ENCODE measurements at regions not wholly inside any gene's neighbourhood (a gene's known extent, or its start where the extent isn't known, plus 50 kb on each side); places are given as distances from the start of the nearest gene placed in this dataset.
"Not testable (repeated sequence)": the region's sequence is repeated elsewhere in the genome, so short reads cannot be mapped to it uniquely, and the experiment has no call there.

DNA sequence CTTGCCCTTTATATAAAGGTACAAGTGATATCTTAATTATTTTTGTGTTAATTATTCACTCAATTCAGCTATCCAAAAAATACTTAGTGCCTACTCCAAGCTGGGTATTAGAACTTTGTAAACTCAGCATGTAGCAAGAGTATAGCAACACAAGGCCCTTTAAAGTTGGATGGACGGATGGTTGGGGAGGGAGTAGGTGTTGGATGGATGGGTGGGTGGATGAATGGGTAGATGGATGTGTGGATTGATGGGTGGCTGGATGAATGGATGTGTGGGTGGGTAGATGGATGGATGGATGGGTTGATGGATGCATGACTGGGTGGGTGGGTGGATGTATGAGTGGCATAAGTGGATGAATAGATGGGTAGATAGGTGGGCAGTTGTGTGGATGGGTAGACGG is 211.5 kb downstream of the BANP start:
- not testable (repeated sequence) for H3K27me3 ChIP-seq (replicated peaks; ENCODE audit: control insufficient read depth, insufficient read depth, low read length, poor library complexity, severe bottlenecking); H3K9me3 ChIP-seq (ENCODE audit: control insufficient read depth, low read length); DNase-seq; H3K4me1 ChIP-seq (ENCODE audit: control insufficient read depth, insufficient read depth, low read length, poor library complexity, severe bottlenecking); H3K36me3 ChIP-seq (ENCODE audit: control insufficient read depth, insufficient read depth, low read length); H3K27ac ChIP-seq (ENCODE audit: insufficient read depth, low read length, poor library complexity, severe bottlenecking); H3K4me3 ChIP-seq (ENCODE audit: insufficient read depth, low read depth, low read length, poor library complexity, severe bottlenecking)

GRCh38 chr16:88164196-88165039 is 213.2 kb downstream of the BANP start:
- DNase-seq; H3K4me1 ChIP-seq (ENCODE audit: control insufficient read depth, insufficient read depth, low read length, poor library complexity, severe bottlenecking); H3K27me3 ChIP-seq (replicated peaks; ENCODE audit: control insufficient read depth, insufficient read depth, low read length, poor library complexity, severe bottlenecking); H3K27ac ChIP-seq (ENCODE audit: insufficient read depth, low read length, poor library complexity, severe bottlenecking); H3K4me3 ChIP-seq (ENCODE audit: insufficient read depth, low read depth, low read length, poor library complexity, severe bottlenecking); H3K36me3 ChIP-seq (ENCODE audit: control insufficient read depth, insufficient read depth, low read length); H3K9me3 ChIP-seq (ENCODE audit: control insufficient read depth, low read length): not testable (repeated sequence)

DNA sequence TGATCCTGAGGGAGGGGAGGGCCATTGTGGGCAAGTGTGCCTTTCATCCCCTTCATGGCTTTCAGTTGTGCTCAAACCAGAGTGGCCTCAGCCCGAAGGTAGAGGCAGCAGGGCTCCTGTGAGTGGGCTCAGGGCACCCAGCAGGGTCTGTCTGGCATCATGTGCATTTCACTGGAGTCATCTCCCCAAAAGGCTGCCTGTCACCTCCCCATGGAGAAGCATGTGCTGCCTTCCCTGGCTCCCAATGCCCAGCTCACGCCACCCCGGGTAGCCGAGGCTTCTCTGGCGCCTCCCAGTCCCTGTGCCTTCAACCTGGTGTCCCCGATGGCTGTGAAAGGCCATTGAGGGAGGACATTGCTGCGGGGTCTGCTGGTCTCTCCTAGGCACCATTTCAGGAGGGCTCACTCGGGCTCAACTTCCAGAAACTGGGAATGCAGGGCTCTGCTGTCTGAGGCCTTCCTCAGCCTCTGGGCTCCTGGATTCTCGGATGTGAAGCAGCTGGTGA is 213.9 kb downstream of the BANP start:
- not testable (repeated sequence) for H3K4me1 ChIP-seq (ENCODE audit: control insufficient read depth, insufficient read depth, low read length, poor library complexity, severe bottlenecking); H3K4me3 ChIP-seq (ENCODE audit: insufficient read depth, low read depth, low read length, poor library complexity, severe bottlenecking); H3K27me3 ChIP-seq (replicated peaks; ENCODE audit: control insufficient read depth, insufficient read depth, low read length, poor library complexity, severe bottlenecking); DNase-seq; H3K36me3 ChIP-seq (ENCODE audit: control insufficient read depth, insufficient read depth, low read length); H3K27ac ChIP-seq (ENCODE audit: insufficient read depth, low read length, poor library complexity, severe bottlenecking); H3K9me3 ChIP-seq (ENCODE audit: control insufficient read depth, low read length)

DNA sequence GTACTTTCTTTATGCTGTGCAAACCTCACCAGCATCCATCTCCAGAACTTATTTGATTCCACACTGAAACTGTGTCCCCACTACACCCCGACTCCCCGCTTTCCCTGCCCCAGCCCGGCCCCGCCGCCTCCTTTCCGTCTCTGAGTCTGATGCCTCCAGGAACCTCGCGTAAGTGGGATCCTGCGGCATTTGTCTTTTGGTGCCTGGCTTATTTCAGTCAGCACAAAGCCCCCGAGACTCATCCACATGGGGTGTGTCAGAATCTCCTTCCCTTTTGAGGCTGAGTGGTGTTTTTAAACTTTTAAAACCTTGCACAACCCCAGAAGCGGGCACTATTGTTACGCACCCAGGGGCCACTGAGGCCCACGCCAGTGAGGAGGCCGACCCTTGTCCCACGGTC is 214.4 kb downstream of the BANP start:
- H3K4me1 ChIP-seq (ENCODE audit: control insufficient read depth, insufficient read depth, low read length, poor library complexity, severe bottlenecking); H3K27ac ChIP-seq (ENCODE audit: insufficient read depth, low read length, poor library complexity, severe bottlenecking); H3K27me3 ChIP-seq (replicated peaks; ENCODE audit: control insufficient read depth, insufficient read depth, low read length, poor library complexity, severe bottlenecking); H3K4me3 ChIP-seq (ENCODE audit: insufficient read depth, low read depth, low read length, poor library complexity, severe bottlenecking); H3K36me3 ChIP-seq (ENCODE audit: control insufficient read depth, insufficient read depth, low read length); DNase-seq; H3K9me3 ChIP-seq (ENCODE audit: control insufficient read depth, low read length): not testable (repeated sequence)

DNA sequence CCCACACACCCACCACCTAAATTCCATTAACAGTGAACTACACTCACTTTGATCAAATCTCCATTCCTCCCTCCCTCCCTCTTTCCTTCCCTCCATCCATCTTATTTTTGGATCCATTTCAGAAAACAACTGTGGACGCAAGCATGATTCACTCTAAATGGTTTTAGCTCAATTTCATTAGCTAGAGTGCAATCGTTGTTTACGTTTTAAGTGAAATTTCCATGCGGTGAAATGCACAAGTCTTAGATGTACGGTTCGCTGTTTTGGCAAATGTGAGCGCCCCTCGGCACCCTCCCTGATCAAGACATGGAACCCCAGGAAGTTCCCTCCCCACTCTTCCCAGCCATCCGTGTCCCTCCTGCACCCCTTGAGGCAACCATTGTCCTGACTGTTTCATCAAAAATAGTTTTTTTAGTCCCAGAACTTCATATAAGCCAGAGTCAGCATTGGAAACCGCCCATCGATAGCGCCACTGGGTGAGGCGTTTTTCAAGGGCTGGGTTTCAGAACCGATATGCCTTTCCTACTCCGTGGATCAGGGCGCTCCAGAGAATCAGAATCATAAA is 215.1 kb downstream of the BANP start:
- H3K9me3 ChIP-seq (ENCODE audit: control insufficient read depth, low read length); DNase-seq; H3K27ac ChIP-seq (ENCODE audit: insufficient read depth, low read length, poor library complexity, severe bottlenecking); H3K4me1 ChIP-seq (ENCODE audit: control insufficient read depth, insufficient read depth, low read length, poor library complexity, severe bottlenecking); H3K36me3 ChIP-seq (ENCODE audit: control insufficient read depth, insufficient read depth, low read length); H3K4me3 ChIP-seq (ENCODE audit: insufficient read depth, low read depth, low read length, poor library complexity, severe bottlenecking); H3K27me3 ChIP-seq (replicated peaks; ENCODE audit: control insufficient read depth, insufficient read depth, low read length, poor library complexity, severe bottlenecking): not testable (repeated sequence)

DNA sequence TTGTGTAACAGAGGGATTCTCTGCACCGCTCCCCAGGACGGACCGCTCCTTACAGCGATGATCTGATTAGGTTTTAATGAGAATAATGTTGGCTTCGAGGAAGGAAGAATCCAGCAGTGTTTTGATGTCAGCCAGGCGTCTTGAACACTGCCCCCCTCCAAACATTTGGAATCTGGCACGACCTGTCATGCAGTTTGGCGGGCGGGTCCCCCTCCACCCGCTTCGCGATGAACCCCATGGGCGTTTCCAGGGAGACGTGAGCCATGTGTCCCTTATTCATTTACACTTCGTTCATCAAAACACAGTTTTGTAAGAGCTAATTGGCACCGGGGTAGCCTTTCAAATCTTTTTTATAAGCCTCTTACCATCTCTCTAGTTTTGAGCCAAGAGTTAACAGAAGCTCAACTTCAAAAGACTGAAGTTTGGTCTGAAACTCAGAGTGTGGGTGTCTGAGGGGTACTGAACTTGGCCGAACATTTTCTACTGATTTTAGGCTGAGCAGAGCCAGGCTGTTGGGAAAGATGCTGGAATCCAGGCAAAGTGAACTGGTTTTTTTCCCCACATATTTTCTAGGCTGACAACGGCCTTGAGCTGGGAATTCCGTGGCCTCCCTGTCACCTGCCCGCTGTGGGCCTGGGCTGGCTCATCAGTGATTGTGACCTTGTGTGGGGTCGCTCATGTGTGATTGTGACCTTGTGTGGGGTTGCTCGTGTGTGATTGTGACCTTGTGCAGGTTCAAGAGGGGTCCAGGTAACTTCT is 214.8 kb upstream of the ZNF469 start:
- not testable (repeated sequence) for H3K27ac ChIP-seq (ENCODE audit: insufficient read depth, low read length, poor library complexity, severe bottlenecking); H3K4me3 ChIP-seq (ENCODE audit: insufficient read depth, low read depth, low read length, poor library complexity, severe bottlenecking); H3K27me3 ChIP-seq (replicated peaks; ENCODE audit: control insufficient read depth, insufficient read depth, low read length, poor library complexity, severe bottlenecking); H3K36me3 ChIP-seq (ENCODE audit: control insufficient read depth, insufficient read depth, low read length); H3K9me3 ChIP-seq (ENCODE audit: control insufficient read depth, low read length); H3K4me1 ChIP-seq (ENCODE audit: control insufficient read depth, insufficient read depth, low read length, poor library complexity, severe bottlenecking); DNase-seq

- H3K27ac ChIP-seq (ENCODE audit: insufficient read depth, low read length, poor library complexity, severe bottlenecking); H3K4me3 ChIP-seq (ENCODE audit: insufficient read depth, low read depth, low read length, poor library complexity, severe bottlenecking); H3K4me1 ChIP-seq (ENCODE audit: control insufficient read depth, insufficient read depth, low read length, poor library complexity, severe bottlenecking); DNase-seq; H3K27me3 ChIP-seq (replicated peaks; ENCODE audit: control insufficient read depth, insufficient read depth, low read length, poor library complexity, severe bottlenecking); H3K9me3 ChIP-seq (ENCODE audit: control insufficient read depth, low read length); H3K36me3 ChIP-seq (ENCODE audit: control insufficient read depth, insufficient read depth, low read length): not testable (repeated sequence)
These were observed 214.2 kb upstream of the ZNF469 start for GRCh38 chr16:88168557-88168949.

DNA sequence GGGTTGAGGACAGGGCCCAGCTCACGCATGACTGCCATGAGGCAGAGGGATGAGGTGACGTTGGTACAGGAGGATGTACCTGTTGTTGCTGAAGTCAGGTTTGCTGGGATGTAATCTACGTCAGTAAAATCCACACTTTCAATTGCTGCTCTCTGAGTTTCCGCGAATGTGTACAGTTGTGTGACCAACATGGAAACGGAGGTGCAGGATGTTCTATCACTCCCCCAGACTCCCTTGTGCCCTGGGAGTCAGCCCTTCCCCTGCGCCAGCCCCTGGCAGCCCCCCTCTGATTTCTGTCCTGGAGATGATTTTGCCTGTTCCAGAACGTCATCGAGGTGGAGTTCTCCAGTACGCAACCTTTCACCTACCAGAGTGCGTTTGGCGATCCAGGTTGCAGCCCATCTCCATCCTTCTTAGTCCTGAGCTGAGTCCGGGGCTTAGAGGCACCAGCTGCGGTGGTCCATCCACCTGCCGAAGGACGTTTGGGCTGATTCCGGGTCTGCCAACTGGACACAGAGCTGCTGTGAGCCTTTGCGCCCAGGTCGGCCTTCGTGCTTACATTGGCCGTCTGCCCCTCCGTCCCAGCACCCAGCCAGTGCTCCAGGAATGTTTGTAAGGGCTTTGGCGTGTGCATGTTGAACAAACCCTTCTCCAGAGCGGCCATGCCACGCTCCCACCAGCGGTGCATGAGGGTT is 213.5 kb upstream of the ZNF469 start:
- not testable (repeated sequence) for H3K4me1 ChIP-seq (ENCODE audit: control insufficient read depth, insufficient read depth, low read length, poor library complexity, severe bottlenecking); H3K4me3 ChIP-seq (ENCODE audit: insufficient read depth, low read depth, low read length, poor library complexity, severe bottlenecking); DNase-seq; H3K27ac ChIP-seq (ENCODE audit: insufficient read depth, low read length, poor library complexity, severe bottlenecking); H3K9me3 ChIP-seq (ENCODE audit: control insufficient read depth, low read length); H3K27me3 ChIP-seq (replicated peaks; ENCODE audit: control insufficient read depth, insufficient read depth, low read length, poor library complexity, severe bottlenecking); H3K36me3 ChIP-seq (ENCODE audit: control insufficient read depth, insufficient read depth, low read length)

GRCh38 chr16:88169831-88170165 is 213.0 kb upstream of the ZNF469 start:
- H3K36me3 ChIP-seq (ENCODE audit: control insufficient read depth, insufficient read depth, low read length) = not testable (repeated sequence)

More at GRCh38 chr16:88169831-88170165, 213.0 kb upstream of the ZNF469 start:
- H3K27ac ChIP-seq (ENCODE audit: insufficient read depth, low read length, poor library complexity, severe bottlenecking); H3K27me3 ChIP-seq (replicated peaks; ENCODE audit: control insufficient read depth, insufficient read depth, low read length, poor library complexity, severe bottlenecking); H3K4me3 ChIP-seq (ENCODE audit: insufficient read depth, low read depth, low read length, poor library complexity, severe bottlenecking); H3K4me1 ChIP-seq (ENCODE audit: control insufficient read depth, insufficient read depth, low read length, poor library complexity, severe bottlenecking); H3K9me3 ChIP-seq (ENCODE audit: control insufficient read depth, low read length); DNase-seq: not testable (repeated sequence)
